Liver (tissue), 3 donors: ENCODE measurements at regions not wholly inside any gene's neighbourhood (a gene's known extent, or its start where the extent isn't known, plus 50 kb on each side); places are given as distances from the start of the nearest gene placed in this dataset.

ENCODE experiments used
- GABPA ChIP-seq, 2 donors: IDR thresholded peaks in 1 of 2; conservative IDR thresholded peaks in 1 of 2; 2 replicates each; pipeline ENCODE4 v1.6.1; 2016; ENCODE audit warnings: antibody characterized with exemption in 2 of 2, mild to moderate bottlenecking in 1 of 2, moderate library complexity in 1 of 2
- HNF4G ChIP-seq: IDR thresholded peaks from 2 replicates; pipeline ENCODE4 v1.6.1; 2016; ENCODE audit warnings: antibody characterized with exemption
- JUND ChIP-seq, 2 donors: IDR thresholded peaks; 2 replicates each; pipeline ENCODE4 v1.6.1; 2016; ENCODE audit warnings: antibody characterized with exemption in 2 of 2
- RAD21 ChIP-seq, 2 donors: IDR thresholded peaks; 2 replicates each; pipeline ENCODE4 v1.6.1; 2016; ENCODE audit warnings: antibody characterized with exemption in 2 of 2, mild to moderate bottlenecking in 2 of 2
- RXRA ChIP-seq, 2 donors: IDR thresholded peaks; 2 replicates each; pipeline ENCODE4 v1.6.1; 2017 to 2018; ENCODE audit warnings: antibody characterized with exemption in 2 of 2, mild to moderate bottlenecking in 1 of 2
- SP1 ChIP-seq: IDR thresholded peaks from 2 replicates; pipeline ENCODE4 v1.6.1; 2018; ENCODE audit warnings: antibody characterized with exemption, mild to moderate bottlenecking
- YY1 ChIP-seq: IDR thresholded peaks from 2 replicates; pipeline ENCODE4 v1.6.1; 2016; ENCODE audit warnings: antibody characterized with exemption, mild to moderate bottlenecking
- TF ChIP-seq, protein P1 (sequence below): IDR thresholded peaks from 2 replicates; pipeline ENCODE4 v1.6.1; 2016; ENCODE audit warnings: antibody characterized with exemption
- TF ChIP-seq, protein P2 (sequence below): fragments of 150-350 bp; IDR thresholded peaks from 2 replicates; pipeline ENCODE4 v1.5.1; 2017; ENCODE audit warnings: improper control_type of control experiment, low read depth, low read length; ENCODE audit not compliant: missing input control
- TF ChIP-seq, protein P3 (sequence below): IDR thresholded peaks from 2 replicates; pipeline ENCODE4 v1.6.1; 2016; ENCODE audit warnings: antibody characterized with exemption, mild to moderate bottlenecking
- donor health status: healthy.
- donor health status: healthy.

DNA sequence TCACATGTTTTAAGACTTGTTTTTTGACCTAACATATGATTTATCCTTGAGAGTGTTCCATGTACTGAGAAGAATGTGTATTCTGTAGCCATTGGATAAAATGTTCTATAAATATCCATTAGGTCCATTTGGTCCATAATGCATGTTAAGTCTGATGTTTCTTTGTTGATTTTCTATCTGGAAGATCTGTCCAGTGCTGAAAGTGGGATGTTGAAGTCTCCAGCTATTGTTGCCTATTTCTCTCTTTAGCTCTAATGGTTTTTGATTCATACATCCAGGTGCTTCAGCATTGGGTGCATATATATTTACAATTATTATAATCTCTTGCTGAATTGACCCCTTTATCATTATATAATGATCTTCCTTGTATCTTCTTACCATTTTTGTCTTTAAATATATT lies 451.1 kb downstream of the BRINP1 start:
- TF ChIP-seq, protein P1, sequence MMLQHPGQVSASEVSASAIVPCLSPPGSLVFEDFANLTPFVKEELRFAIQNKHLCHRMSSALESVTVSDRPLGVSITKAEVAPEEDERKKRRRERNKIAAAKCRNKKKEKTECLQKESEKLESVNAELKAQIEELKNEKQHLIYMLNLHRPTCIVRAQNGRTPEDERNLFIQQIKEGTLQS: no peak
- TF ChIP-seq, protein P2, sequence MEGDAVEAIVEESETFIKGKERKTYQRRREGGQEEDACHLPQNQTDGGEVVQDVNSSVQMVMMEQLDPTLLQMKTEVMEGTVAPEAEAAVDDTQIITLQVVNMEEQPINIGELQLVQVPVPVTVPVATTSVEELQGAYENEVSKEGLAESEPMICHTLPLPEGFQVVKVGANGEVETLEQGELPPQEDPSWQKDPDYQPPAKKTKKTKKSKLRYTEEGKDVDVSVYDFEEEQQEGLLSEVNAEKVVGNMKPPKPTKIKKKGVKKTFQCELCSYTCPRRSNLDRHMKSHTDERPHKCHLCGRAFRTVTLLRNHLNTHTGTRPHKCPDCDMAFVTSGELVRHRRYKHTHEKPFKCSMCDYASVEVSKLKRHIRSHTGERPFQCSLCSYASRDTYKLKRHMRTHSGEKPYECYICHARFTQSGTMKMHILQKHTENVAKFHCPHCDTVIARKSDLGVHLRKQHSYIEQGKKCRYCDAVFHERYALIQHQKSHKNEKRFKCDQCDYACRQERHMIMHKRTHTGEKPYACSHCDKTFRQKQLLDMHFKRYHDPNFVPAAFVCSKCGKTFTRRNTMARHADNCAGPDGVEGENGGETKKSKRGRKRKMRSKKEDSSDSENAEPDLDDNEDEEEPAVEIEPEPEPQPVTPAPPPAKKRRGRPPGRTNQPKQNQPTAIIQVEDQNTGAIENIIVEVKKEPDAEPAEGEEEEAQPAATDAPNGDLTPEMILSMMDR: no peak
- TF ChIP-seq RXRA (IDR thresholded peaks at IDR 0.05) (no peak), JUND (IDR thresholded peaks at IDR 0.05) (no peak), HNF4G (no peak), RAD21 (IDR thresholded peaks at IDR 0.05) (no peak), YY1 (no peak), SP1 (no peak), GABPA (IDR thresholded peaks at IDR 0.05 in 1 of 2, conservative IDR thresholded peaks at IDR 0.05 in 1 of 2) (no peak)
- TF ChIP-seq, protein P3, sequence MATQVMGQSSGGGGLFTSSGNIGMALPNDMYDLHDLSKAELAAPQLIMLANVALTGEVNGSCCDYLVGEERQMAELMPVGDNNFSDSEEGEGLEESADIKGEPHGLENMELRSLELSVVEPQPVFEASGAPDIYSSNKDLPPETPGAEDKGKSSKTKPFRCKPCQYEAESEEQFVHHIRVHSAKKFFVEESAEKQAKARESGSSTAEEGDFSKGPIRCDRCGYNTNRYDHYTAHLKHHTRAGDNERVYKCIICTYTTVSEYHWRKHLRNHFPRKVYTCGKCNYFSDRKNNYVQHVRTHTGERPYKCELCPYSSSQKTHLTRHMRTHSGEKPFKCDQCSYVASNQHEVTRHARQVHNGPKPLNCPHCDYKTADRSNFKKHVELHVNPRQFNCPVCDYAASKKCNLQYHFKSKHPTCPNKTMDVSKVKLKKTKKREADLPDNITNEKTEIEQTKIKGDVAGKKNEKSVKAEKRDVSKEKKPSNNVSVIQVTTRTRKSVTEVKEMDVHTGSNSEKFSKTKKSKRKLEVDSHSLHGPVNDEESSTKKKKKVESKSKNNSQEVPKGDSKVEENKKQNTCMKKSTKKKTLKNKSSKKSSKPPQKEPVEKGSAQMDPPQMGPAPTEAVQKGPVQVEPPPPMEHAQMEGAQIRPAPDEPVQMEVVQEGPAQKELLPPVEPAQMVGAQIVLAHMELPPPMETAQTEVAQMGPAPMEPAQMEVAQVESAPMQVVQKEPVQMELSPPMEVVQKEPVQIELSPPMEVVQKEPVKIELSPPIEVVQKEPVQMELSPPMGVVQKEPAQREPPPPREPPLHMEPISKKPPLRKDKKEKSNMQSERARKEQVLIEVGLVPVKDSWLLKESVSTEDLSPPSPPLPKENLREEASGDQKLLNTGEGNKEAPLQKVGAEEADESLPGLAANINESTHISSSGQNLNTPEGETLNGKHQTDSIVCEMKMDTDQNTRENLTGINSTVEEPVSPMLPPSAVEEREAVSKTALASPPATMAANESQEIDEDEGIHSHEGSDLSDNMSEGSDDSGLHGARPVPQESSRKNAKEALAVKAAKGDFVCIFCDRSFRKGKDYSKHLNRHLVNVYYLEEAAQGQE: no peak
